HG03520 (cell line): ENCODE measurements at regions not wholly inside any gene's neighbourhood (a gene's known extent, or its start where the extent isn't known, plus 50 kb on each side); places are given as distances from the start of the nearest gene placed in this dataset.
"Not testable (repeated sequence)": the region's sequence is repeated elsewhere in the genome, so short reads cannot be mapped to it uniquely, and the experiment has no call there.

Experiments used
- ATAC-seq: cut with Tn5 transposase; IDR thresholded peaks from one replicate; pipeline ENCODE4 v1.9.1; 2021; ENCODE audit warnings: mild to moderate bottlenecking, moderate library complexity; ENCODE audit not compliant: unreplicated experiment

DNA sequence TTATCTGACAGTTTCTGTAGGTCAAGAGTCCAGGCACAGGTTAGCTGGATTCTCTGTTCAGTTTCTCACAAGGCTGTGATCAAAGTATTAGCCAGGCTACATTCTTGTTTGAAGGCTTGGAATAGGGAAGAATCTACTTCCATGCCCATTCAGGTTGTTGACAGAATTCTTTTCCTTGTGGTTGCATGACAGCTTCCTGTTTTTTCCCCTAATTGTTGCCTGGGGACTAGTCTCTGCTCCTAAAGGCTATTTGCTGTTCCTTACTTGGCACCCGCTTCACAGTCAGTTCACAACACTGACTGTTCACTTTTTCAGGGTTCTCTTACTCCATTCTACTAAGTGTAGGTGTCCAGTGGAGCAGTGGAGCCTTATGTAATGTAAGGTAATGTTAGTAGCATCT lies 115.4 kb upstream of the GBE1 start:
- no peak for ATAC-seq

DNA sequence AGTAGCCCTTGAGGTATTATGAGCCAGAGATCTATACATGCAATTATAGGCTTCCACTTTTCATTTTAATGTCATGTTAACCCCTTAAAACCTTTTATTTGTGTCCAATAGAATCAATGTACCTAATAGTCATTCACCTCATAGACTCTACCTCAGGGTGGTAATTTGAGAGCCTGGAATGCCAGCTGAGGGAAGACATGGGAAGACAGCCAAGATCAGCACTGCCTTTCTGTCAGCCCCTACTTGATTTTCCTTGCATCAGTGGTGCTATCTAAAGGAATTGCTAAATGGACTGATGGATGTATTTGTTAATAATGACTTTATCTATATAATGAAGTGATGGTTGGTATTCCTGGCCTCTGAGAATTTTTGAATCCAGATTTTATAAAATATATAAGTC lies 113.3 kb upstream of the GBE1 start:
- ATAC-seq = no peak

DNA sequence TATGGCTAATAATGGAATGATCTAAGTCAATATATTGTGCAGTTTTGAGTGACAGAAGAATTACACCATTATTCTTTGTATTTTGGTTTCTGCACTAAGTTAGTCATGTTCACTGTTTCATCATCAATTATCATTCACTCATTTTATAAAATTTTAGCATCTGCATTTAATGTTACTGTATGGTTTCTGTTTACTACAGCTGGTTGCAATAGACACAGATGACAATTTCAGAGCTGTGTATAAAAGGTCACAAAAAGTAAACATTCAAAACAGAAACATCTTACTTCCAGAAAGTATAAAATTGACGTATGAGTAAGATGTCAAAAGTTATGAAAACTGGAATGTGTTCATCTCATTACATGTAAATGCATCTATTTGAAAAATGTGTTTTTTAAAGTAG lies 111.1 kb upstream of the GBE1 start:
- no peak for ATAC-seq

DNA sequence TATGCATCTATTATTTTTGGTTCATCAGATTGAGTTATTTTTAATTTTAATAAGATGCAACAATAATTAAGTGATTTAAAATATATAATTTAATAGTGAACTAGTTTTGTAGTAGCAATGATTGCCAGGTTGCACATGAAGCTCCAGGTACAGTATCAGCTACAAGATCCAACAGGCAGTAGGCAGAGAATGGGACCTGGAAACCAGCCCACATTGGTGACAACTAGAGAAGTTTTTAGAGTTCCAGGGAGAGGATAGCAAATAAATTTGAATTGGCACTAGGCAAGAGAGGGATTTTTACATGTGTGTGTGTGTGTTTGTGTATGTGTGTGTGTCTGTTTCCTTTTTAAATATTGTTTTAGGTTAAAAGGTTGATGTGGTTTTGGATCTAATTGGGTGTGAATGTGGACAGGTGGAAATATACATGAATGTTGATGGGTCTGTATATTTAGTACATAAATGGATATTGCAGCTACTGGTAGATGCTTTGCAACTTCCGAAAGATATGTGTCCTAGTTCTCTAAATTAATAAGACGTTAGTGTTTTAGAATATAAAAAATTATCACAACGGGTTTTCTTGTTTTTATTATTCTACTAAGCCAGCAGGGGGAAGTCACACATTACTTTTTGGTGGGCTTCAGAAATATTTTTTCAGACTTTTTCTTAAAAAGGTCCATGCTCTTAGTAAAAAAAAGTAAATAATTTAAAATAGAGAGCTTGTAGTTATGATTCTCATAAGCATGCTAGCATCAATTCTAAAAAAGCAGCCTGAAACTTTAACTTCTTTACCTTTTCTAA lies 110.1 kb upstream of the GBE1 start:
- ATAC-seq = no peak

DNA sequence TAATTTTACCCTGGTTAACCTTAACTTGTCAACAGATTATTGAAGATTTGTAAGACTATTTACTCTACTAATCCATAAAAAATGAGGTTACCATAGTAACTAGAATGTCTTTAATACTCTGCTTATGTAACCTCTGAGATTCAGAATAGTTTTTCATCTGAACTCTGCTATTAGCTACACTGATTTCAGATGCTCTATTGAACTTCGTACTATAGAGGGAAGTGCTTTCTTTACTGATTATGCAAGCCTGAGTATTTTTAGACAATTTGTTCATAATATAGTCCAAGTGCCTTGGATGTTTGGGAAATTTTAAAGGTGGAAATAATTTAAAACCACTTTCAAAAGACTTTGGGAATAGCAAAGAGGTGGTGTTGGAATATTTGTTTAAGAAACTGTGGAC lies 107.9 kb upstream of the GBE1 start:
- no peak for ATAC-seq

DNA sequence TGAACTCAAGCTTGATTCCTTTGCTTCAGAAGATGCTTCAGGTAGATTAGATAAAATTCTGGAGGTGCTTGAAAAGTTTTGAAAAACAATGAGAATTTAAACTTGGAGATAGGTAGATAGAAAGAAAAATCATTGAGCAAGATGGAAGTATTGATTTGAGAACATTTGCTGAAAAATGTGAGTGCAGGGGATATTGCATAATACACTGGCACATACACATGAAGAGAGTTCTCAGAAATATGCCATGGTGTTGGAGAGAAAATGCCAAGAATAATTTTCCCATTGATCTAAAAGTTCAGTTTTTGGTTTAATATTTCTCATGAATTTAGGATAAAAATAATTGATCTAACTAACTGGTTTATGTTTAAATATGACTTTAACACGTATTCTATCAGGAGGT lies 107.2 kb upstream of the GBE1 start:
- ATAC-seq = no peak

DNA sequence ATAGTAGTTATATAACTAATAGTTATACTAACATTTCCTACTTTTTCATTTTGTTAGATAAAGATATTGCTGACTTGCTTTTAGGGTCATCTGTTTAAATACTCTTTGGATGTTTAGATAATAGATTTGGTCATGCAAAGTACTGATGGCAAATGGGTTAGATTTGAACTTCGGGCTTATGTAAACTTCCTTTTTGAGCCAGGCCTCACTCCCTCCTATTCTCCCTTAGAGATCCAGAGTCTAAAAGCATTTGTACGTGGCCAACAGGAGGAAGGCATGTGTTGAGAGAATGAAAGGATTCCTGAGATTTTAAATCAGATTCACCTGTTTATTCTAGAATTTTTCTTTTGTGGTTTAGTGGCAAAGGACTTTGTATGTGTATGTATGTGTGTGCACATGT lies 106.4 kb upstream of the GBE1 start:
- no peak for ATAC-seq

DNA sequence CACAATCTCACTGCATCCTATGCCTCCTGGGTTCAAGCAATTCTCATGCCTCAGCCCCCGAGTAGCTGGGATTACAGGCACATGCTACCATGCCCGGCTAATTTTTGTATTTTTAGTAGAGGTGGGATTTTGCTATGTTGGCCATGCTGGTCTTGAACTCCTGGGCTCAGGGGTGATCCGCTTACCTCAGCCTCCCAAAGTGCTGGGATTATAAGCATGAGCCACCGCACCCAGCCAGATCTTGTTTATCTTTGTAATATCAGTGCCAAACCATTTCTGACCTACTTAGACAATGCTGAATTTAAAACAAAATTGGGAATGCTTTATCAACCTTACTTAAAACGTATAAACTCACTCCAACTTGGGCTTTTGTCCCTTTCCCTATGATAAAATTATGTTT lies 103.7 kb upstream of the GBE1 start:
- not testable (repeated sequence) for ATAC-seq

DNA sequence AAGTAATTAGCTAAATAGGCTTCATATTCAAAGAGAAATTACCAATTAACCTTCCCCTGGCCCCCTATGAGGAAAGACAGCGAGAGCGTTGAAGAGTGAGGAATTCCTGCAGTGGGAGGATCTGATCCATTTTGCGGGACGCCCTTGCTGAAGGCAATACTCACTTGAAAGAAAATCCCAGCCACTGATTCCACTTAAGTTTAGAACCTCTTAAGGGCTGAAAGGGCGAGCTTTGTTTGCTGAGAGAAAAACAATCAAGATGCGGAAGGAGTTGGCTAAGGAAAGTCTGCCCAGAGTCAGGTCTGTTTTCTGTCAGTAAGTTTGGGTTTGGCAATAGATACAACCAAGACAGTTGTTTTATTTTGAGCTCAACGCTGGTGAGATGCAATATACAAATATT lies 102.8 kb upstream of the GBE1 start:
- no peak for ATAC-seq

DNA sequence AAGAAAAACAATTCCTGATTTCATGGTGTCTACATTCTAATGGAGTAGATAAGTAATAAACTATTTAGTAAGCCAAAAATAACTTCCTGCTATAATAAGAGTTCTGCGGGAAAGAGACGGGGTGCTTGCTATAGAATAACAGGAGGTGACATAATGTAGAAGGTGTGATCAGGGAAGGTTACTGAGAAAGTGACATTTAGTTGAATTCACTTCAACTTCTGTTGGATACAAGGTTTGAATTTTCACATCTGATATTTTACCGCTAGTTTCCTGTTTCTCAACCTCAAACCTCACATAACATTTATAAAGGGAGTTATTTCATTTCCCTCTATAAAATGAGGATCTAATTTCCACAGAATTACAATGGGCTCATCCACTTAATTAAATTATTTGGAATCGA lies 102.3 kb upstream of the GBE1 start:
- ATAC-seq = no peak

DNA sequence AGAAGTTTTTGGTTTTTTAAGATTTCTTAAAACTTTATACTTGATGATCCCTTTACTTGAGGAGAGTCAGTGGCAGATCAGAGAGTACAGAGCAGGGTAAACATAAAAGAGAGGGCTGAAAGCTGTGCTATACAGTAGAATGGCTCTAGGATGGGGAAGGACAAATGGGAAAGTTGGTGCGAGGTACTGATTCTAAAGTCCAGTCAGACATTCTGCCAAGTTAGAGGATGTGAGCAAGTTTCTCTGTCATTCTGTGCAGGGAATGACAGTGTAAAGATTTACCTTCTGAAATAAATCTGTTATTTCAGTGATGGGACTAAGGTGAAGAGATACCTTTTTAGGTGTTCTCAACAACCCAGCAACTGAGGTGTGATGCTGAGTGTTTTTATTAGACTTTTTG lies 100.1 kb upstream of the GBE1 start:
- no peak for ATAC-seq

DNA sequence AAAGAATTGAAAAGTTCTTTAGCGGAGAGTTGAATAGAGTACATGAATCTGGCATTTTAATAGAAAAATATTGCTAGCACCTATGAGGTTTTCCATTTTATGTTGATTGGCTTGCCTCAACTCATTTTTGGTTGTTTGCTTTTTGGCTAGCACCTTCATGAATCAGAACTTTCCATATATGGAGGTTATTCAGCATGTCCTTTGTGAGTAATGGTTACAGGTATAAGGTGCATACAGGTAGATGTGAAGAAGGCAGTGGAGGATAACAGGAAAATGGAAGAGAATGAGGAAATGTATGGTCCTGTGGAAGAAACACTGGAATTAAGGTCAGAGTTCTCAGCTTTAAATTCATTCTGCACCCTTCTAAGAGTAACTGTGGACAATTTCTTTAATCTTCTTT lies 98.1 kb upstream of the GBE1 start:
- no peak for ATAC-seq

DNA sequence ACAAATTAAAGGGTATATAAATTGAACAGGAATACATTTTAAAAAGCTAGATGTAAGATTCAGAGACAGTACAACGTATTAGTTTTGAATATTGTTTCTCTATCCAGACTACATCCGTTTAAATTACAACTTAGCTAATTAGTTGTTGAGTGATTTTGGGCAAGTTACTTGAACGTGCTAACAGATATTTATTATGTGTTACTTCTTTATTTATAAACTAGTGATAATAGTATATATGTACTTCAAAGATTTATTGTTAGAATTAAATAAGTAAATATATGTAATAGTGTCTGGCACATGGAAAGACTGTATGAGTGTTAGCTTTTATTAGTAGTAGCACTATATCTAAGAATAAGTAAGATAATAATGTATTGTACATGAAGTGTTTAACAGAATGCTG lies 92.0 kb upstream of the GBE1 start:
- no peak for ATAC-seq

DNA sequence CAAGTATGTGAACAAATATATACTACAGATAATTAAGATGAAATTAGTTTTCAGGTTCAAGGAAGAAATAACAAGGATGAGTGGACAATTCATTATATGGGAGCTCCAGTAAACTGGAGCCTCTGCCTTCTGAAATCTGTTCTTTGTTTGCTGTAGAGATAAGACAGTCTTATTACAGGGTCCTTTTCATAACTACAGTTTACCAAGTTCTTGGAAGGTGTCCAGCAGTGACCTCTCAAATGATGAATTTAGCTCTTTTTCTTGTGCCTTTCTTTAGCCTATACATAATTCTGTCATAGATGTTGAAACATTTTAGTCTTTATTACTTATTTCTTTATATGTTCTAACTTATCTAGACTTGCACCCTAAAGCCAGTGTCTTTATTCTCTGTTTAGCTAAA lies 89.7 kb upstream of the GBE1 start:
- no peak for ATAC-seq

DNA sequence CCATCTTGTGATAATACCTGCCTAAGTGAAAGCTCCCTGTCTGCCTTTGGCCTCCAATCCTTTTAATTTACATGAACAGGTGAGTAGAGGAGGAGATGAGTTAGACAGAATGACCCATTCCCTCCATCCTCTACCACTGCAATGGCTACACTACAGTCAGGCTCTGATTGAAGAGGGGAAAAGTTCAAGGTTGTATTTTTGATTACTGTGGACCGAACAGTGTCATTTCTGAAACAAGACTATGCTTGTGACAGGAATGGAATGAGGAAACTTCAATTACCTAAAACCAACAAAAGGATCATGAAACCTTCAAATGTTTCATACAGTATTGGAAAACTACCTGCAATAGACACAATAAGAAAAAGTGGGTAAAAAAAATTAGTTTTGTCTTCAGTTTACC lies 85.5 kb upstream of the GBE1 start:
- ATAC-seq = no peak

DNA sequence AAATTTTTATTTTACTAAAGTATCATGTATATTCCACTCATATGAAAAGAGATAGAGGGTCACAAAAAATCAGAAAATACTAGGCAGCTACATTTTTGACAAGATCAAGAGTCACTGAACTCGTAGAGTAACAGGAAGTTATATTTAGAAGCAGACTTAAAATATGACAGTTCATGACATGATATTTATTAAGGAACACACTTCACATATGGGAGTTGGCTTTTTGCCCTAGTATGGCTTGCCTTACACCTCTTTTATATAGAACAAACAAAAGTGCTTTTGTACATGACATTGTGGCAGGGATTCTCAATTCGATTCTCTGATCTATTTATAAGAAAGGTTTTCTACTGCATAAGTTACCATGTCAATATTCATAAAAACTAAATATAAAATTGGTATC lies 80.1 kb upstream of the GBE1 start:
- ATAC-seq = no peak

DNA sequence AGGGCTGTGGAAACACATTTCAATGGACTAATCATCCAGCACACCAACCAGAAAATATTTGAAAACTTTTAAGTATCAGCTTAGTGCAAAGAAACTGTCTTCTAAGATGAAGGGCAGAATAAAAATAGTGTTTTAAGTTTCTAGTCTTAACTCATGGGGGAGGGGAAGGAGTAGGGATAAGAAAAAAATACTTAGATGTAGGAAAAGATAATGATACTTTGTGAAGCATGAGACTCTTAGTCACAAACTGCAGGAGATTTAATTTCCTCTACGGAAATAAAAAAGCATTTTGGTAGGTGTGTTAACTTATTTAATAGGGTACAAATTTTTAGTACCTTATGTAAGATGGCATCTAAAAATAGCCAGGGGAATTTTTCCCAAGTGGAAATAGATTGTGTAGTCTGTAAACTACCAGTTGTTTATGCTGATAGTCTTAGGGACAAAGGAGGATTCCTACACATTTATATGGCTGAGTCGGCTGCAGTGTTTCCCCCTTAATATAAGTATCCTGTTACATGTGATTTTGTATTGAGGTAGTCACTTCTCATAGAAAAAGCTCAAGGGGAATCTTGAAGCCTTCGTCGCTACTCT lies 78.2 kb upstream of the GBE1 start:
- no peak for ATAC-seq

DNA sequence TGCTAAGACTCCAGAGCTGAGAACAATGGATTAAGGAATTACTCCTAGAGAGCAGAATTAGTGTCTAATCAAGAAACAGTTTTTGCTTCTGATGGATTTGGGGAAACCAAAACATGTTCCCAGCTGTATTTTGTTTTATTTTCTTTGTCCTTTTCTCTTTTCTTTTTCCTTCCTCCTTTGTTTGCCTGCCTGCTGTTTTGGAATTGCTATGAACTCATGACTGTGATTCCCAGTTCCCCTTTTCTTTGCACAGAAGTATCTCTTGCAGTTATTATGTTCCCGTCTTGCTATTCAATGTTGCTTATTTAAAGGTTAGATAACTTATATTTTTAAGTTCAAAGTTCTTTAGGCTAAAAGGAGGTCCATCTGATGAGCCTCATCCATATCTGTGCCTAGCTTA lies 77.0 kb upstream of the GBE1 start:
- no peak for ATAC-seq

DNA sequence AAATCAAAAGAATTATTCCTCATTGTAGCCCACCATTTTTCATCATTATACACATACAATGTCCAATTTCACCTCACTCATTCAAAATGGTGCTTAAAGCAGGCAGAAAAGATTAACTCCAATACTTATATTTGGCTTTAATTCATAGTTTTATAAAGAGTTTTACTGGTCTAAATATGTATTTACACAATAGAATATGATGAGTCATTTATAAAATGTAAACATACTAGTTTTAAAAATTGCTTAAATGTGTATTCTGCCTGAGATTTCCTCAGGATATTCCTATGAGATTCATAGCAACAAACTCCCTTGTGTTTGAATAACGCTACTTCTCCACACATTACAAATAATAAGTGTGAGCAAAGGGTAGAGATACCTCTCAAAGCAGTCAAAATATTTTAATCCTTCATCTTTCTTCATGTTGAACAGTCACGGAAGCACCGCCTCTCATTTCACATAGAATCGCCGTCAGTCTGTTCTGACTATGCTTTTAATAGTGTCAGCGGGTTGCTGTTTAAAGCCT lies 75.7 kb upstream of the GBE1 start:
- ATAC-seq = no peak

DNA sequence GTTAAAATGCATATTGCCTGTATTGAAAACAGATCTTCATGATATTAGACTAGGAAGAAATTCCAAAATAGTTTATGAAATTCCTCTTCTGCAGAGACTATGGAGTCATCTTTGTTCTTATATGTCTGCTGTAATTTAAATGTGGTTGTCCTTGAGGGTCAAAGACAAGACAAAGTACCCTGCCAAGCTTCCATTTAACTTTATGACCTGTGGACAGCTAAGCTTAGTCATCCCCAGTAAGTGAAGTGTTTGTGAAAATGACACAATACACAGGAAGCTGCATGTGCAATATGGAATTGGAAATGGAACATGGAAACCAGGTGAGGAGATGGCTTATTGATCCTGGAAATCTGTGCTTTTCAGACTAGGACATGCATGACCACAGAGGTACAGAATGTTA lies 68.5 kb upstream of the GBE1 start:
- ATAC-seq = no peak

DNA sequence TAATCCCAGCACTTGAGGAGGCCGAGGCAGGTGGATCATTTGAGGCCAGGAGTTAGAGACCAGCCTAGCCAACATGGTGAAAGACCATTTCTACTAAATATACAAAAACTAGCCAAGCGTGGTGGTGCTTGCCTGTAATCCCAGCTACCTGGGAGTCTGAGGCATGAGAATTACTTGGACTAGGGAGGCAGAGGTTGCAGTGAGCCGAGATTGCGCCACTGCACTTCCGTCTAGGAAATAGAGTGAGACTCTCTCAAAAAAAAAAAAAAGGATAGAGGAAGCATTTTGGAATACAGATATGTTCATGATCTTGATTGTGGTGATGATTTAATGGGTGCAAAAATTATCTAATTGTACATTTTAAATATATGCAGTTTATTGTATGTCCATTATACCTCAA lies 67.8 kb upstream of the GBE1 start:
- ATAC-seq = not testable (repeated sequence)

DNA sequence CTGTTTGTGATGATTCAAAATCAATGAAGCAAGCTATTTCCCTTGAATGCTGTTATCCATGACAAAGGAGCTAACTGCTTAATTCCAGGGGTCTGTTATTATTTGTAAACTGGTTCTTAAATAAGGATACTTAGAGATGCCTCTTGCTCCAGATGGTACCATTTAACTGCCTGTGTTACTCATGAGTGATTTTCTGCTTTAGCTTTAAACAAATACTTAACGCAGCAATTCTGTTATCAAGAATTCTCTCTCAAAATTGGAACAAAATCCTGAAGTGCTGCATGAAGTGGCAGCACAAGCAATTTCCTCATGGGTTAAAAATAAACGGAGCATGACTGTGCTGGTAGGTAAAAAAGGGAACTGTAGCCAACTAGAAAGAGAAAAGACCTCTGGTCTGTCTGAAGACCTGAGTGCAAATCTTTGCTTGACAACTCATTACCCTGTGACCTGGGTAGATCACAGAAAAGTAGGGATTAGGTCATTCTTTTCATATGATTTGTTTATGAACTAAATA lies 62.5 kb upstream of the GBE1 start:
- ATAC-seq = peak; percentile 92

DNA sequence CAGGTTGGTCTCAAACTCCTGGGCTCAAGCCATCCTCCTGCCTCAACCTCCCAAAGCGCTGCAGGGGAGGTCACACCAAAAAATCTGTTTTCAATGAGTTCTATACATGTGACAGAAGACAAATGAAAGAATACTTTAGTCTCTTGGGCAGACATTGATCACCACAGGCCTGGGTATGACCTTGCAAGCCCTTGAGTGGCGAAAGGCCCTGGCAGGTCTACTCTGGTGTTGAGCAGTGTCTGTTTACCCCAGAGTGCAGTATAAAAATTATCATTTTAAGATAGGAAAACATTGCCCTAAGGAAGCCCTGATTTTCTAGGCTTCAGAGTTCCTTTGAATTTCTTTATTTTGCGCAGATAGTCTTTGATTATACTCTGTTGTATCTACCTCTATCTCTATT lies 61.6 kb upstream of the GBE1 start:
- ATAC-seq = no peak
